Osteoblast (primary cell): ENCODE measurements at regions not wholly inside any gene's neighbourhood (a gene's known extent, or its start where the extent isn't known, plus 50 kb on each side); places are given as distances from the start of the nearest gene placed in this dataset.
"Not testable (repeated sequence)": the region's sequence is repeated elsewhere in the genome, so short reads cannot be mapped to it uniquely, and the experiment has no call there.

ENCODE experiments used
- DNase-seq: peaks from one replicate; pipeline ENCODE4 v3.0.0; 2011; ENCODE audit warnings: low spot score, mixed read lengths; ENCODE audit not compliant: insufficient read length; ENCODE audit errors: missing footprints
- H2AFZ ChIP-seq: 2 replicates; pipeline ENCODE4 v1.6.0; 2011; ENCODE audit warnings: mild to moderate bottlenecking, low read length
- H3K27ac ChIP-seq: 2 replicates; pipeline ENCODE4 v1.5.1; 2011; ENCODE audit warnings: mild to moderate bottlenecking, low read depth, low read length, moderate library complexity
- H3K27me3 ChIP-seq: 2 replicates; pipeline ENCODE4 v1.6.0; 2012; ENCODE audit warnings: mild to moderate bottlenecking, control low read depth, inconsistent platforms, low read length, moderate library complexity; ENCODE audit not compliant: insufficient read depth
- H3K36me3 ChIP-seq: 2 replicates; pipeline ENCODE4 v1.5.1; 2011; ENCODE audit warnings: mild to moderate bottlenecking, low read length, control low read depth, moderate library complexity; ENCODE audit not compliant: insufficient read depth
- H3K4me1 ChIP-seq: 2 replicates; pipeline ENCODE4 v1.5.1; 2011; ENCODE audit warnings: mild to moderate bottlenecking, low read length, control low read depth, moderate library complexity; ENCODE audit not compliant: insufficient read depth
- H3K4me2 ChIP-seq: 2 replicates; pipeline ENCODE4 v1.6.0; 2011; ENCODE audit warnings: mild to moderate bottlenecking, low read length; ENCODE audit not compliant: insufficient read depth
- H3K4me3 ChIP-seq: fragments of 200-600 bp; sonication (generic); 3 replicates; pipeline ENCODE4 v1.5.1; 2012; ENCODE audit warnings: mild to moderate bottlenecking, low read length, inconsistent platforms; ENCODE audit not compliant: insufficient read depth
- H3K79me2 ChIP-seq: 2 replicates; pipeline ENCODE4 v1.6.0; 2012; ENCODE audit warnings: mild to moderate bottlenecking, low read length, control low read depth, inconsistent platforms; ENCODE audit not compliant: insufficient read depth
- H3K9me3 ChIP-seq: 2 replicates; pipeline ENCODE4 v1.5.1; 2011; ENCODE audit warnings: low read depth, low read length, control low read depth
- H4K20me1 ChIP-seq: 2 replicates; pipeline ENCODE4 v1.6.0; 2012; ENCODE audit warnings: mild to moderate bottlenecking, low read length, control low read depth; ENCODE audit not compliant: insufficient read depth
- CTCF ChIP-seq: IDR thresholded peaks from 2 replicates; pipeline ENCODE4 v1.5.1; 2011; ENCODE audit warnings: mild to moderate bottlenecking, low read depth, low read length, moderate library complexity; ENCODE audit errors: extremely low read depth

- H3K9me3 ChIP-seq: no peaks in the 10 kb centered on the region
- no peak for DNase-seq
- no peaks in the 10 kb centered on the region for H3K36me3 ChIP-seq
- no peak for TF ChIP-seq CTCF
- H3K79me2 ChIP-seq: no peaks in the 10 kb centered on the region
- H4K20me1 ChIP-seq: no peaks in the 10 kb centered on the region
- no peaks in the 10 kb centered on the region for H3K27me3 ChIP-seq
- H3K4me1 ChIP-seq: peaks cover 33% of the 10 kb centered on the region
- no peak overlapping the region for H3K27ac ChIP-seq
- no peak overlapping the region for H2AFZ ChIP-seq
- no peak overlapping the region for H3K4me3 ChIP-seq
- no peak overlapping the region for H3K4me2 ChIP-seq
Observed at GRCh38 chr5:87132696-87133095, 135.0 kb upstream of the RASA1 start.

- H3K4me1 ChIP-seq: peaks cover 29% of the 10 kb centered on the region
- H3K4me2 ChIP-seq, H2AFZ ChIP-seq, H3K36me3 ChIP-seq, H3K9me3 ChIP-seq, H3K4me3 ChIP-seq, H3K79me2 ChIP-seq, H4K20me1 ChIP-seq, DNase-seq, H3K27ac ChIP-seq, H3K27me3 ChIP-seq: not testable (repeated sequence)
Observed at GRCh38 chr5:87134513-87134912, 133.2 kb upstream of the RASA1 start.

GRCh38 chr5:87136096-87136495 lies 131.6 kb upstream of the RASA1 start:
- H3K9me3 ChIP-seq: no peaks in the 10 kb centered on the region
- no peaks in the 10 kb centered on the region for H3K79me2 ChIP-seq
- peaks cover 33% of the 10 kb centered on the region for H3K4me1 ChIP-seq
- H3K27me3 ChIP-seq: no peaks in the 10 kb centered on the region
- no peaks in the 10 kb centered on the region for H3K36me3 ChIP-seq
- peak overlapping the region; percentile 53 for H3K27ac ChIP-seq
- no peak for TF ChIP-seq CTCF
- peak overlapping the region; percentile 34 for H3K4me2 ChIP-seq
- H4K20me1 ChIP-seq: no peaks in the 10 kb centered on the region
- no peak for DNase-seq
- peak overlapping the region; percentile 20 for H2AFZ ChIP-seq
- no peak overlapping the region for H3K4me3 ChIP-seq

GRCh38 chr5:87136733-87137132 lies 130.9 kb upstream of the RASA1 start:
- H3K4me3 ChIP-seq: no peak overlapping the region
- H3K36me3 ChIP-seq: no peaks in the 10 kb centered on the region
- TF ChIP-seq CTCF: no peak
- H3K4me1 ChIP-seq: peaks cover 40% of the 10 kb centered on the region
- H4K20me1 ChIP-seq: no peaks in the 10 kb centered on the region
- peak overlapping the region; percentile 79 for H2AFZ ChIP-seq
- peak overlapping the region; percentile 53 for H3K27ac ChIP-seq
- H3K79me2 ChIP-seq: no peaks in the 10 kb centered on the region
- no peak overlapping the region for H3K4me2 ChIP-seq
- H3K27me3 ChIP-seq: no peaks in the 10 kb centered on the region
- no peak for DNase-seq
- no peaks in the 10 kb centered on the region for H3K9me3 ChIP-seq
